ENCODE measurements at regions not wholly inside any gene's neighbourhood (a gene's known extent, or its start where the extent isn't known, plus 50 kb on each side); places are given as distances from the start of the nearest gene placed in this dataset.

DNA sequence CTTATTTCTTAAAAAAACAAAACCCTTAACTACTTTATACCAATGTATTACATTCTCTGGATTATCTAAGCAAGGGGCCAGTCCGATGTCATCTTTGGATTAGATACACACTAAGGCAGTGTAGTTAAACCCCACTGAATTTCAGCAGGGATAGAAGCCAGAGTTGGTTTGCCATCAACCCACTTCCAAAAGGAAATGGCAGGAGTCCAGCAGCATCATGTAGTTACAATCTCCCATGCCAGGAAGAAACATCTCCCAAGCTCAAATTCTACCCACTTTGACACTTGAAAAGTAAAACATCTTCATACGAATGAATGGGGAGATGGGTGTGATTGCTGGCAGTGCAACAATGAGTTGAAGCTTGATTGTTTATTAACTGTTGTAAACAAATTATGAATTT is 203.5 kb upstream of the PLXNC1 start:
- DNase-seq (ENCODE audit: low read depth, low spot score) = no peak

DNA sequence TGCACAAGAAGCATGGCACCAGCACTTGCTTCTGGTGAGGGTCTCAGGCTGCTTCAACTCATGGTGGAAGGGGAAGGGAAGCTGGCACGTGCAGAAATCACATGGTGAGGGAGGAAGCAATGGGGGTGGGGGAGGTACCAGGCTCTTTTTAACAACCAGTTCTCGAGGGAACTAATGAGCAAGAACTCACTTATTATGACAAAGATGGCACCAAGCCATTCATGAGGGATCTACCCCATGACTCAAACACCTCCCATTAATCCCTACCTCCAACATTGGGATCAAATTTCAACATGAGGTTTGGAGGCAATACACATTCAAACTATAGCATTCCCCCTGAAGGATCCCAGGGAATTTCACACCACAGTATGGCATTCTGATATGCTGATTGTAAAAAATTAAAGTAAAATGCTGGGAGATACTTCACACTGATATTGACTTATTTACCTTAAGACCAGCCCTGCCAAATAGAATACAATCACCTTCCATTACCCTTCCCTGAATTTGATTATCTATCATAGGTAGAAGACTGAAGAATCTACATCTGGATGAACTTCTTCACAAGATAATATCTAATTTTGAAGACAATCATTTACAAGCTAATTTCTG is 201.7 kb upstream of the PLXNC1 start:
- DNase-seq (ENCODE audit: low read depth, low spot score) = peak; percentile 29

DNA sequence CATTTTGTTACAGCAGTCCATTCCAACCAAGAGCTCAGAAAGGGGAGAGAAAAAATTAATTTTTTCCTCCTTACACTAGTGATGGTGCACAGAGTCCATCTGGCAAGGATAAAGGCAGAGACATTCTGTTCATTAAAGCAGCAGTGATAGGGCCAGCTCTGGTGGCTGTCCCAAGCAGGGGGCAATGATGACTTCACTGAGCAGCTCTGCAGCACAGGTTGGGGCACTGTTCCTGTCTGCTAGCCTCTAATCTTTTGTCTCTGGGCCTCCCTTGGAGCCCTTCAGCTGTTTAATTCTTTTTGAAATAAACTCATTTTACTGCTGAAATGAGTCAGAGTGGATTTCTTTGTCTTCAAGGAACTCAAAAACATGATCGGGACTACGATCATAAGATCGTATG is 200.9 kb upstream of the PLXNC1 start:
- DNase-seq (ENCODE audit: low read depth, low spot score) = no peak

DNA sequence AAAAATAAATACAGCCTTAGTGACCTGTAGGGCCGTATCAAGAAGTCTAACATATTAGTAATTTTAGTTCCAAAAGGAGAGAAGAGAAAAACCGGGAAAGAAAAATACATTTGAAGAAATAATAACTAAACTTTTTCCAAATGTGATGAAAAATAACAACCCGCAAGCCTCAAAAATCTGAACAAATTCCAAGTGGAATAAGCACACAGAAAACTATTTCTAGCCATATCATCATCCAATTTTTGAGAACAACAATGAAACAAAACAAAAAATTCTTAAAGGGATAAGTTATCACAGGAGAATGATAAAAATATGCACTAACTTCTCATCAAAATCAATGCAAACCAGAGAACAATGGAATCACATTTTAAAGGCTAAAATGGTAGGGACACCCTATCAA is 198.1 kb upstream of the PLXNC1 start:
- DNase-seq (ENCODE audit: low read depth, low spot score) = no peak

DNA sequence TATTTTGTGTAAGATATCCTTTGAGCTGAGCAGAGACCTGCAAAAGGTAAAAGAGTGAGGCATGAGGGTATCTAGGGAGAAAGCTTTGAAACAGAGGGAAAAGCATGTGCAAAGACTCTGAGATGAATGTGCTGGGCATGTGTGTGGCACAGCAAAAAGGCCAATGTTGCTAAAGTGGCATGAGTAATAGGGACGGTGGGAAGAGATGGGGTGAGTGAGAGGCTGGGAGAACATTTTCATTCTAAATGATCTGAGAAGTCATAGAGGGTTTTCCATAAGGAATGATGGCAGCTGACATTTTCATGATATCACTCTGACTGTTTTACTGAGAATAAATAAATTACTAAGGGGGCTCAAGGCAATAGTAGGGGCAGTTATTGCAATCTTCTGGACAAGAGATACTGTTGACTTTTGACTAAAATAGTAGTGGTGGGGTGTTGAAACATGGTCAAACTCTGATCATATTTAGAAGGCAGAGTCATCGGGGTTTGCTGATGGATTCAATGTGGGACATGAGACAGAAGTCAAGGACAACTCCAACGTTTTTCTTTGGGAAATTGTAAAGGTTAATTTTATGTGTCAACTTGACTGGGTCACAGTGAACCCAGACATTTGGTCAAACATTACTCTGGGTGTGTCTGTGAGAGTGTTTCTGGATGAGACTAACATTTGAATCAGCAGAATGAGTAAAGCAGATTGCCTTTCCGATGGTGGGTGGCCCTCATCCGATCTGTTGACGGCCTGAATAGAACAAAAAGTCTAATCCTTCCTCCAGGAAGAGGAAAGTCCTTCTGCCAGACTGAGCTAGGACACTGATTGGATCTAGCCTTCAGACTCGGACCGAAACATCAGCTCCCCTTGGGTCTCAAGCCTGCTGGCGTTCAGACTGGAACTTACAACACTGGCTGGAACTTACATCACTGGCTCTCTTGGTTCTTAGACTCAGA is 193.9 kb upstream of the PLXNC1 start:
- DNase-seq (ENCODE audit: low read depth, low spot score) = no peak

DNA sequence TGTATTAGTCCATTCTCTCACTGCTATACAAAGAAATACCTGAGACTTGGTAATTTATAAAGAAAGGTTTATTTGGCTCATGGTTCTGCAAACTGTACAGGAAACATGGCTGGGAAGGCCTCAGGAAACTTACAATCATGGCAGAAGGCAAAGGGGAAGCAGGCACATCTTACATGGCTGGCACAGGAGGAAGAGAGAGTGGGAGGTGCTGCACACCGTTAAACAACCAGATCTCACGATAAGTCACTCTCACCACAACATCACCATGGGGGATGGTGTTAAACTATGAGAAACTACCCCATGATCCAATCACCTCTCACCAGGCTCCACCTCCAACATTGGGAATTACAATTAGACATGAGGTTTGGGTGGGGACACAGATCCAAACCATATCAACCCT is 191.8 kb upstream of the PLXNC1 start:
- DNase-seq (ENCODE audit: low read depth, low spot score) = no peak

DNA sequence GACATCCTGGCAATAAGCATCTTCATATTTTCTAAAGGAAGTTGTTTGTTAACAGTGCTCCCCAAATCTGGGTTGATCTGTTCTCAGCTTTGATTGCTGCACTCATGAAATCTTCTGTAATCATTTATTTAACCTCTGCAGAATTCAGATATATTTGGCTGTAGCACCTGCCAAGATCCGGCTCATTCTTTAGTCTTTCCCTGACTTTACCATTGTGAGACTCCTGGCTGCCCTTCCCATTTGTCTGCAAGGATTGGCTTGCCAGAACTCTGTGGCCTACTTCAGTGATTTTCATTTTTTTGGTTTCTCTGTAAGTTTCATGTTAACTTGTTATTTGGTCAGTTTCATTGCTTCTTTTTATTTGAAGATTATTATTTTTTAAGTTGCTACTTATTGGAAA is 191.2 kb upstream of the PLXNC1 start:
- no peak for DNase-seq (ENCODE audit: low read depth, low spot score)

DNA sequence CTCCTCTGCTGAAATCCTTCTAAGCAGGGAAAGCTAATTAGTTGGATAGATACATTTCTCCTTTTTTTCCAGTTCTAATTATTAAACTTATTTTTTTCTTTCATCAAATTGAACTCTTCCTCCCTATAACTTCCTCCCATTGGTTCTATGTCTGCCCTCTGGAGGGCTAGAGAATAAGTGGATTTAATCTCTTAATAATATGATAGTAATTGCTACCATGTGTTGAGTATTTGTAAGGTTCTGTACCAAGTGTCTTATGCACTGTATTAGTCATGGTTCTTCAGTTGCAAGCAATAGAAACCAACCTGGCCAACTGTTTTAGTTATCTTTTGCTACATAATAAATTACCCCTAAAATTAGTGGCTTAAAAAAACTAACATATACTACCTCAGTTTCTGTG is 190.5 kb upstream of the PLXNC1 start:
- no peak for DNase-seq (ENCODE audit: low read depth, low spot score)

DNA sequence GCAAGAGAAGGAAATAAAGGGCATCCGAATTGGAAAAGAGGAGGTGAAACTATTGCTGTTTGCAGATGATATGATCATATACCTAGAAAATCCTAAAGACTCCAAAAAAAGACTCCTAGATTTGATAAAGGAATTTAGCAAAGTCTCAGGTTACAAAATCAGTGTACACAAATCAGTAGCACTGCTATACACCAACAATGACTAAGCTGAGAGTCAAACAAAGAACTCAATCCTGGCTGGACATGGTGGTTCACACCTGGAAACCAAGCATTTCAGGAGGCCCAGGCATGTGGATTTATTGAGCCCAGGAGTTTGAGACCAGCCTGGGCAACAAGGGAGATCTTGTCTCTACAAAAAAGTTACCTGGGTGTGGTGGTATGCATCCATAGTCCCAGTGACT is 188.7 kb upstream of the PLXNC1 start:
- no peak for DNase-seq (ENCODE audit: low read depth, low spot score)

DNA sequence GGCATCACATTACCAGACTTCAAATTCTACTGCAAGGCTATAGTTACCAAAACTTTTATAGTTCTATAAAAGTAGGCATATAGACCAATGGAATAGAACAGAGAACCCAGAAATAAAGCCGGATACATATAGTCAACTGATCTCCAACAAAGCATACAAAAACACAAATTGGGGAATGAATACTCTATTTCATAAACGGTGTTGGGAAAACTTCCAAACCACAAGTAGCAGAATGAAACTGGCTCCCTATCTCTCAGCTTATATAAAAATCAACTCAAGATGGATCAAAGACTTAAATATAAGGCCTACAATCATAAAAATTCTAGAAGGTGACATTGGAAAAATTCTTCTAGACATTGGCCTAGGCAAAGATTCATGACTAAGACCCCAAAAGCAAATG is 187.9 kb upstream of the PLXNC1 start:
- no peak for DNase-seq (ENCODE audit: low read depth, low spot score)

DNA sequence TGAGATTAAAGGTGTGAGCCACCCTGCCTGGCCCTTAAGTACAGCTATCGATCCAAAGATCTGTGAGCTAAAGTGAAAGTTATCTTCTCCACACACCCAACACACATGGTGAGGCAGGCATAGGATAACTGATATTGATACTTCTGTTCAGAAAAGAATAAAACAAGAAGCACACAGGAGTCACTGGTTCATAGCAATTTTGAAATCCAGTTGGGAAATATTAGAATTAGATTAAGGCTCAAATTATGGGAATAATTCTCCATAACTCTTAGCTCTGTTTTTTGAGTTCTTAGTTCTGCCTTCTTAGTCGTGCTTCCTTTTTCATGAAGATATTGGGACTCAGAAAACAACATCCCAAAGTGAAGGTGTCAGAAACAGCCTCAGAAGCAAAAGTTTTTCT is 186.0 kb upstream of the PLXNC1 start:
- DNase-seq (ENCODE audit: low read depth, low spot score) = no peak

DNA sequence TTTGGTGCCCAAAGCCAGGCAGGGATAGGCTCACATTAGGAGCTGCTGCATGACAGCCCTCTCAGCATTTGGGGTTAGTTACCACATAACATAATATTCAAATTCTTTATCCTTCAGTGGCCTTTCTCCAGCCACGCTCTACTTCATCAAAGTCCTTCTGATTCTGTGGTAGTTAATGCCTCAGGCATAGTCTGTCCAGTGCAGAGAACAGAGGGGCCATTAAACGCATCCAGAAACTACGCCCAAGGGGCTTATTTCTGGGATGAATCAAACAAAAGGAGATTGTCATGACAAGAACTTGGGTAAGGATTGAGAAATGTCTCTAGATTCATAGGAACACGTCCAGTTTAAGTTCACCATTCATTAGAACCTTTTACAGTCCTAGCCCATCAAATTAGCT is 183.4 kb upstream of the PLXNC1 start:
- no peak for DNase-seq (ENCODE audit: low read depth, low spot score)

DNA sequence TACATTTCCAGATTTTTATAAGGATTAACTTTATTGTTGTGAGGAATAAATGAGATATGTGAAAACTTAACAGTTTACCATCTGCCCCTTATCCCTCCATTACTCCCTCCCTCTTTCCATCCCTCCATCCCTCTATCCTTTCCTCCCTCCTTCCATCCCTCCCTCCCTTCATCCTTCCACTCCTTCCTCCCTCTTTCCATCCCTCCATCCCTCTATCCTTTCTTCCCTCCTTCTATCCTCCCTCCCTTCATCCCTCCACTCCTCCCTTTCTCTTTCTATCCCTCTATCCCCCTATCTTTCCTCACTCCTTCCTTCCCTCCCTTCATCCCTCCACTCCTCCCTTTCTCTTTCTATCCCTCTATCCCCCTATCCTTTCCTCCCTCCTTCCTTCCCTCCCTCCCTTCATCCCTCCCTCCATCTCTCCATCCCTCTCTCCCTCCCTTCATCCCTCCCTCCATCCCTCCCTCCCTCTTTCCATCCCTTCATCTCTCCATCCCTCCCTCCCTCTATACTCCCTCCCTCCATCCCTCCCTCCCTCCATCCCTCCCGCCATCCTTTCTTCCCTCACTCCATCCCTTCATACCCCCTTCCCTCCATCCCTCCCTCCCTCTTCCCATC is 181.8 kb upstream of the PLXNC1 start:
- no peak for DNase-seq (ENCODE audit: low read depth, low spot score)

DNA sequence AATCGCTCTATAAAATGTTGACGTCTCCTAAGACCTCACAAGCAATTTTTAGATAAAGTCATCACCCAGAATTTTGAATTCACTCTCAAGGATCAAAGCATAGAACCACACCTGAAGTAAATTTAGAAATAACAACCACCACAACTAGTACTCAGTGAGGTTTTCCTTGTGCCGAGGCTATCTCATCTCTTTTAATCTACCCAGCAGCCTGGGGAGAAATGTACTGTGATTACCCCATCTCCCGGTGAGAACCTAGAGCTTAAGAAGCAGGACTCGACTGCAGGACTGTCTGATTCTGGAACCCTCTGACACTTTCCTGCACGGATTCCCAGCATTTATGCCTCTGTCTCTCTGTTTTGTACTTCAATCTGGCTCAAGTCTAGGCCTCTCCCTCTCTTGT is 180.9 kb upstream of the PLXNC1 start:
- DNase-seq (ENCODE audit: low read depth, low spot score) = no peak

DNA sequence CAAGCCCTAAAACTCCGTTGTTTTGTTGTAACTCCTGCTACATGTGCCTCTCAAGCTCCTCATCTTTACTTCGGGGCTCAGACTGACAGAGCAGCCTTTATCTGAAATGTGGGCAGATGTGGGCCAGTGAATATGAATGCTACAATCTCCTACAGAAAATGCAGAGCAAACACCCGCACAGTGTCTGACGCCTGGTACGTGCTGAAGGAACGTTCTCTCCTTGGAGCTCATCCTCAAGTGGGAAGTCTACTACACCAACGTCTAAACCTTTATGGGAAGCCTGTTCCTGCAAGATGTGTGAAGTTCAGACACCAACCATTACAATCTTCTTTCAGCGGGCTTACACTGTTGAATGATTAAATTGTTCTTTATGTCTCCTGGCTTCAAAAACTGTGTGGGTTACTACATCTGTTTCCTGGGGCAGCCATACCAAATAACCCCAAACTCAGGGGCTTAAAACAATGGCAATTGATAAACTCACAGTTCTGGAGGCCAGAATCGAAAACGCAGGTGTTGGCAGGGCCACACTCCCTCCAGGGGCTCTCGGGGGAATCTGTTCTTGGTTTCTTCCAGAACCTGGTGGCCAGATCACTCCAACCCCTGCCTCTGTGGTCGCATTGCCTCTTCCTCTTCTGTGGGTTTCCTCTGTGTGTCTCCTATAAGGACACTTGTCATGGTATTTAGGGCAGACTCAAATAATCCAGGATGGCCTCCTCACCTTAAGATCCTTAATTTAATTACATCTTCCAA is 179.7 kb upstream of the PLXNC1 start:
- no peak for DNase-seq (ENCODE audit: low read depth, low spot score)

DNA sequence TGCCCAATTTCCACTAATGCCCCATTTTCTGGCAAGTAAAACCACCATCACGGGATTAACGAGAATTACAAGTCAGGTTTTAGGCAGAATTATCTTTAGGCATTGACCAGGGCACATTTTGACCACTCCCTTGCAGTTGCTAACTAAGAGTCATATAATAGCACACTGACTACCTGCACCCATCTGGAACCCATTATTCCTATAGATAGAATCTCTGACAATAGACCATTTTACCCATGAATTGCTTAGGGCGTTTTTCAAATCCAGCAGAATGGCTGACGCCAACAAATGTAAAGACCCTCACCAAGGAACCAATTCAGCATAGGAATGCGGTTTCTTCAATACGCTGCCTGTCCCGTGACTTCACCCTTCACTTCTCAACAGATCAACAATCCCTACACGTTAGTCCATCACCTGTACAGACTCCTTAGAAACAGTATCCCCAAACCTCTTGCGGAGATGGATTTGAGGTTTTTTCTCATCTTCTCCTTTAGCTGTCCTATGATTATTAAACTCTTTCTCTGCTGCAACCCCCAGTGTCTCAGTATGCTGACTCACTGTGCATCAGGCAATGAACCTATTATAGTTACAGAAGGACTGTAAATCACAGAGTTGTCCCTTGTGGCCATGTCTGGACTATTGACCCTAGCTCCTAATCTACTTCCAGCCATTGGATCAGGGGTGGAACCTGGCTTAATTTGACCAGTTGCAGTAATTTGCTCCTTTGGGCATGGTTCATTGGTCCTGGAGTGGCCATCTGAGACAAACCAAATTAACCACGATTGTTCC is 177.3 kb upstream of the PLXNC1 start:
- no peak for DNase-seq (ENCODE audit: low read depth, low spot score)

DNA sequence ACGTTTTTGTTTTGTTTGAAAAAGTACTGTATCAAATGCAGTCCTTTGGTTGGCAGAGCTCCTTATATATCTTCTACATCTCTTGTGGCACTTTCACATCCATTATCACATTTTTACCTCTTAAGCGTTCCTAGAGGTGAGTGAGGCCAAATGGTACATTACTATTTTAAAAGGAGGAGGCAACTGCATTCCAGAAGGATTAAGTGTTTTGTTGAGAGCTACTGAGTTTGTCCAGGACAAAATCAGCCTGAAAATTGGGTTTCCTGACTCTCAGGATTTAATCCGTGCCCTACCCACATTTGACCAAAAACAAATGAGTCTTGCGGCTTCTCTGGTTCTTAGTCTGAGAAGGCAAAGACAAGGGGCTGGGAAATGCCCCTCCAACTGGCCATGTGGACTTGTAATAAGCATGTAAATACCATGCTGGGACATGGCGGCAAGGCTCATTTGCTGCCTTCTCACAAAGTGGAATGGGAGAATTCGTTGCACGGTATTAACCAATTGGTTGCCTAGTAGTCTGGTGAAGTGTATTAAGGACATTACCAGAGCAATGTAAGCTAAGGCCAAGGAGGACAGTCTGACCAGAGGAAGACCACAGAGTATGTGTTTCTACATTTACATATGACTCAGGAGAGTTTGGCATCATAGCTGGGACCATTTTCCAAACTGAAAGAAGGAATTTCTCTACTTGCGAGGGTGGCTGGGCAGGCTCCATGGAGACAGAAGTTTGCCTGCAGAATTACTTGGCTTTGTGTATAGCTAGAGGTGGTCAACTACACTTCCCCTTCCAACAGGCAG is 175.8 kb upstream of the PLXNC1 start:
- peak; percentile 87 for DNase-seq (ENCODE audit: low read depth, low spot score)

DNA sequence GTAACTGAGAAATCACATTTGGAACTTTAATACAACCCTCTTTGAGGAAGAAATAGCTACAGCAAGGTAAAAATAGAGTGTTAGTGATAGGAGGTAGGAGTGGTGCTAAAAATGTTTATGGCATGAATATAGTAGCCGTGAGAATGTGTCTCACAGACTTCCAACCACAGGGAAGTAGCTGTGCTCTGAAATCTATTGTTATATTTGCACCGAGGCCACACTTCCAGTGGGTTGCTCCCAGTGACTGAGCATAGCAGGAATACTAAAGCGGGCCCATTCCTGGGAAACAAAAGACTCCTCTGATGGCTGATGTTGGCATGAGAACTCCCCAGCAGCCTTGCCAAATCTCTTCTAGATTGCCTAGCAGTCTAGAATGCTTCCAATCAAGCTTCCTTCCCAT is 174.1 kb upstream of the PLXNC1 start:
- peak; percentile 28 for DNase-seq (ENCODE audit: low read depth, low spot score)

DNA sequence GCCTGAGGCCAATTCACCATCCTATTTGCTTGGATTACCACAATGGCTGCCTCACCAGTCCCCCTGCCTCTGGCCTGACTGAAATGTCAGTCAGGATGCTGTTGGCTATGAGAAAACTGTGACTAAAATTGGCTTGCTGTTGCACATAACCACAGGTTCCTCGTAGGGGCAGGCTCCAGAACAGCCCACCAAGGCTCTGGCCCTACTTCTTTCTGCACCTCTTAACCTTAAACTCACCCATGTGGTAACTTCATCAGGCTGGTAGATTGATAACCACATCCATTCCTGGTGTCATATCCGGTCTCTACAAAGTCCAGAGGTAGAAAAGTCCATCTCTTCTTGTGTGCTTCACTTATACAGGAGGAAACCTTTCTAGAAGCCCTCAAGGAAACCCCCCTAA is 172.4 kb upstream of the PLXNC1 start:
- DNase-seq (ENCODE audit: low read depth, low spot score) = no peak

DNA sequence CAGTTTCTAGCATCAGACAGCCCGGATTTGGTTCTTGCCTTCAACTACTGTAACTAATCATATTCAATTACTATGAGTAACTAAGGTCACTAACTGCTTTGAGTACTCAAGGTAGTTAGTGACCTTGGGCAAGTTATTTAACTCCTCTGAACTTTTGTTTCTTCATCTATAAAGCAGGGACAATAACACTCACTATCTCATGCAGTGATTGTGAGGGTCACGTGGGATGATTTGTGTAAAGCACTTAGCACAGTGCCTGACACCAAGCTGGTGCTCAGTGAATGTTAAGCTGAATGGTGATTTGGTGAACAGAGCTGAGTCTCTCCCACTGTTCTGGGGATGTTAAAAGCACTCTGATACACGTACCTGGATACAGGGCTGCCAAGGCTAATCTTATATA is 171.3 kb upstream of the PLXNC1 start:
- no peak for DNase-seq (ENCODE audit: low read depth, low spot score)

DNA sequence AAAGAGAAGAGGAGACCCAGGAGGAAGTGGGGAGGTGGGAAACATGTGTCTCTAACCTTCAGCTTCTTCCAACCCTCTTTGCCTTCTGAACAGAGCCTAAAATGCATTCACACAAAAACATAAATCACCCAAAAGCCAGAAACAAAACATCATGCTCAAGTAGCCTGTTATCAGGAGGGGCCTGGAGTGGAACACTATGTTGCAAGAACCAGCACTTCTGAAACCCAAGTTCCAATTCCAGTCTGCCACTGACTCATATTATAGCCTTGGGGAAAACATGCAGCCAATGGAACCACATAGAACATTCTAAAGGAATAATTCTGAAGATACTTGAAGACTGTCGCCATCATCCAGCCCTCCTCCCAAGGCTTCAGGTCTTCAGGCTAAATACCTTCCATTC is 169.8 kb upstream of the PLXNC1 start:
- DNase-seq (ENCODE audit: low read depth, low spot score) = peak; percentile 16
